ENCODE measurements at regions not wholly inside any gene's neighbourhood (a gene's known extent, or its start where the extent isn't known, plus 50 kb on each side); places are given as distances from the start of the nearest gene placed in this dataset.

DNA sequence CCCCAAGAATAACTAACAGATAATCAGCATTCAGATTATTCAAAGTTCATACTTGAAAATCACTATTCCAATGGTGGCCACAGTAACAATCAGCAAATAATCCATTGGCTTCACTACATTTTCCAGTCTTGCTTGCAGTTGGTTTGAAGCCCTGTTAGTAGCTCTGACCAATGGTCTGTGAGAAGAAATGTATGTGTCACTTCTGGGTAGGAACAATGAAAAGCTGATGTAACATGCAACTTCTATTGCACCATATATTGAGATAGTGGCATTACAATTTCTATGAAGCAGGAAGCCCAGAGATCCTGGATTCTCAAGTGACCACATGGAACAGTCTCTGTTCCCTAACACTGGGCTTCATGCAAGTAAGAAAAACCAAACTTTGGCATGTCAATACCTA, 250.9 kb upstream of the DAB1 start:
- DNase-seq (ENCODE audit: low read depth in 2 of 3, low spot score in 1 of 3) = no peak

DNA sequence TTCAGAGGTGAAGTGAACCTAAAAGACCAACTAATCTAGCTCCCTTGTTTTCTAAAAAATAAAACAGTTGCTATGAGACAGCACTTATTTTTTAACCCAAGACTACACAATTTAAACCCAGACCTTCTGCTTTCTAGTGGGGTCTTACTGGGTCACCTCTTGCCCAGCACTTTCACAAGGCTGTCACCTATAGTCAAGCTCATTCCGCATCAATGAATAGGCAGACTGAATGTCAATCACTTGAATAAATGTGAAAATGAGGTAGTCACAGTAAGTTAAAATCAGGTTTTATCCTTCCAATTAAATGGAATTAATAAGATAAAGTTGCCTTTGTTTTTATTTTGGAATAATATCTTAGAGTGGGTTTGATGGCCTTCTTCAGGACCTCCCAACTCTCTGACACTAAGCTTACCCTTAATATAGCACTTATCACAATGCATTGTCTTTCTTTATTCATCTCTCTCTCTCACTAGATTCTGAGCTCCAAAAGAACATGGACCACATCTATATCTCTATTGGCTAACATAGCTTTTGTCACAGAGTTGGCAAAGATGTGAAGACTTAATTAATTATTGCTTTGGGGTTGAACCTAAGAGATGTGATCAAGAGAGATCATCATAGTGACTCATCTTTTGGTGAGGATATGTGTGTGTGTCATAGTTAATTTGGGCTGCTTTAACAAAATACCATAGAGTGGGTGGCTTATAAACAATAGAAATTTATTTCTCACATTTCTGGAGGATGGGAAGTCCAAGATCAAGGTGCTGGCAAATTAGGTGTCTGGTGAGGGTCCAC, 248.7 kb upstream of the DAB1 start:
- no peak for DNase-seq (ENCODE audit: low read depth in 2 of 3, low spot score in 1 of 3)

DNA sequence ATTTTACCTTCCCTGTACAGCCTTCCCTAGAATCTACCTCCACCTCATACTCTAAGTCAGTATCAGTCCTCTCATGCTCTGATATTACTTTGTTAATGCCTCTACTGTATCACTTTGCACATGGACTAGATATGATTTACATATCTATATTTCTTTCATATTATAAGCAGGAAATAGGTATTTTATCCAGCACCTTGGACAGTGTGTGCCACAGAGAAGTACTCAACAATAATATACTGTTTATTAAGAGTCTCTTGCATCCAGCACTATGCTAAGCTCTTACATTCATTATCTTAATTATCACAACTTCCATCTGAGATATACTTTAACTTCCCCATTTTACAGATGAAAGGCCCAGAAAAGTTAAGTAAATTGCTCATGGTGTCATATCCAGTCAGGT, 247.9 kb upstream of the DAB1 start:
- DNase-seq (ENCODE audit: low read depth in 2 of 3, low spot score in 1 of 3) = no peak

DNA sequence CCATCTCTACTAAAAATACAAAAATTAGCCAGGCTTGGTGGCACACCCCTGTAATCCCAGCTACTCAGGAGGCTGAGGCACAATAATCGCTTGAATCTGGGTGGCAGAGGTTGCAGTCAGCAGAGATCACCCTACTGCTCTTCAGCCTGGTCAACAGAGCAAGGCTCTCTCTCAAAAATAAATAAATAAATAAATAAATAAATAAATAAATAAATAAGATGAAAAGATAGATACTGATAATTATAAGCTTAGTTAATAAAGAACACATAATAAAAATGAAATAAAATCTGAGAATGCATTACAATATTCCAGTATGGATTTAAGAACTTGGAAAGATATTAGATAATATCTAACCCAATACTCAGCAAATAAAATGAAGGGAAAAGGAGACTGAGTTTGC, 235.9 kb upstream of the DAB1 start:
- DNase-seq (ENCODE audit: low read depth in 2 of 3, low spot score in 1 of 3) = no peak

DNA sequence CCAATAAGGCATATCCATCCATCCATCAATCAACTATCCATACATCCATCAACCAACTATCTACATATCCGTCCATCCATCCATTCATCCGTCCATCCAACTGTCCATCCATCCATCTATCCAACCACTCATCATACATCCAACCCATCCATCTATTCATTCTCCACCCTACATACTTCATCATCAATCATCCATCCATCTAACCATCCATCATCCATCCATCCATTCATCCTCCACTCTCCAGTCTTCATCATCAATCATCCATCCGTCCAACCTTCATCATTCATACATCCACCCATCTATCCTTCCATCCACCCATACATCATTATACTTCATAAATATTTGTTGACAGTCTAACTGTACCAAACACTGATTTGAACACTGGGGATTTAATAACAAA, 231.3 kb upstream of the DAB1 start:
- no peak for DNase-seq (ENCODE audit: low read depth in 2 of 3, low spot score in 1 of 3)

DNA sequence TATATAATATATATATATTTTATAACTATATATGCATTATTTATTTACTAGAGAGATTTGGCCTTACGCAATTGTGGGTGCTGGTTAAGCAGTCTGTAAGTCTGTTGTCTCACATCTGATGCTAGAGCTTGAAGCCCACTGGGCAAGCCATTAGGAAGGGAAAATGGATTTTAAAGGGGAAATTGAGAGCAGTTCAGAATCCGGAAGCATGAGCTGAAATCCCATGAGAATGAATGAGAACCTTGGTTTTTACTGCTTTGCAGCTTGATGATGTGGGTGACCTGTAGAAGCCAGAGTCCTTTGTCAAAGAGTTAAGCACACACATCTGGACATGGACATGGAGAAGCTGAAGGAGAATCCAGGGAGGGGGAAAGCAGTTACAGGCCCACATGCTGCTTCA, 220.8 kb upstream of the DAB1 start:
- DNase-seq (ENCODE audit: low read depth in 2 of 3, low spot score in 1 of 3) = no peak

DNA sequence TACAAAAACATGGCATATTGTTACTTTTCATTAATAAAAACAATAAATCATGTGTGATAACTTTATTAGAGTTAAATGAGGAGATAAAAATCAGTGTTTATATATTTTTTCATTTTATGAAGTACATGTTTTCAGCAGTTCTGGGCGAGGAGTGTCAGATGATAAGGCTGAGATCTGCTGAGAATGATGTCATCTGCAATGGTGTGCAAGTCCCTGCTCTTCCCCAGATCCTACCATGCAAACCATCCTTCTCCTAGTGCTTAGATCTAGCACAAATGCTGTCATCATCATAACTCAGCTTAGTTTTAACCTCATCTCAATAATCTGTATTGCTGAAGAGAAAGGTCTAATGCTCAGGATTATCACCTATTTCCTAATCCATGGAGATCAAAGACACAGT, 214.4 kb upstream of the DAB1 start:
- no peak for DNase-seq (ENCODE audit: low read depth in 2 of 3, low spot score in 1 of 3)

DNA sequence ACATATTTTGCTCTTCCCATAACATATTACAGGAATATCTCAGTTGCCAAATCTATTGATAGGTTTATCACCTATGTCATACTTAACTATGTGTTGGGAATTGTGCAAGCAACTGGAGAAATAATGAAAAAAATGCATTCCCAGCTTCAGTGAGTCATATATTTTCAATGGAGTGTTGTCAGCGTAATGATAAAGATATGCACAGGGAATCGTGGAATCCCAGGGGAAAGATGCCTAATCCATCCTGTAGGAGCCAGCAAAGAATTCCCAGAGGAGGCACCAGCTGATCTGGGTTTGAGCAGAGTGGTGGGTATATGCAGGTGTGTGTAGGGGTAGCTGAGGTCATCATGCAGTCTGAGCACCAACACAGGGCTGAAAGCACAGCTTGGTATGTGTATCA, 213.3 kb upstream of the DAB1 start:
- no peak for DNase-seq (ENCODE audit: low read depth in 2 of 3, low spot score in 1 of 3)

DNA sequence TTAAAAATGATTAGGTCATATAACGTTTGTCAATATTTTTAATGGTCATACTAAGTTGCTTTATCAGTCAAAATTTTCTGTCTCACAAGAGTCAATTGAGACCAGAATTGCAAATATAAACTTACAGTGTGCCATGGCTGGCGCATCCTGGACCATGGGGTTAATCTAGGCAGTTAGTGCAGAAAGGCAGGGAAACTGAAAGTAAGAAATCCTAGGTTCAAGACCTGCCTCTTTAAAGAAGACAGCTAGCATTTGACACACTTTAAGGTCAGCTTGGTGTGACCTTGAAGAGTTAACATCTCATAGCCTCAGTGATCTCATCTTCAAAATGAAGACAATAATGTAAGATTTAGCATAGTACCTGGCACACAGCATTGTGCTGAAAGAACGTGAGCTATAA, 210.0 kb upstream of the DAB1 start:
- DNase-seq (ENCODE audit: low read depth in 2 of 3, low spot score in 1 of 3) = no peak

DNA sequence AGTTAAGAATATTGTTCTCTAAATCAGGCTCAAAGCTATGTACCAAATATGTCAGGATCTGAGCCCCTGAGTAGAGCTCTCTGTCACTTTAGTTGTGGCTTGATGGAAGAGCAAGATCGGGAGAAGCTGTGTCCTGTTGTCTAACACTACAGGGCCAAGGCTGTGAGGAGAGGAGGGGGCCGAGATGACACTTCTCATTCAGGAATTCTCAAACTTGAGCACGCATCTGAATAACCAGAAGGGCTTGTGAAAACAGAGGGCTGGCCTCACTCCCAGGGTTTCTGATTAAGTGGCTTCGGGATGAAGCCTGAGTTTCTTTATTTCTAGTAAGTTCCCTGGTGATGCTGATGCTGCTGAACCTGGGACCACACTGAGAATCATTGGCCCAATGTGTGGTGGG, 209.2 kb upstream of the DAB1 start:
- no peak for DNase-seq (ENCODE audit: low read depth in 2 of 3, low spot score in 1 of 3)

DNA sequence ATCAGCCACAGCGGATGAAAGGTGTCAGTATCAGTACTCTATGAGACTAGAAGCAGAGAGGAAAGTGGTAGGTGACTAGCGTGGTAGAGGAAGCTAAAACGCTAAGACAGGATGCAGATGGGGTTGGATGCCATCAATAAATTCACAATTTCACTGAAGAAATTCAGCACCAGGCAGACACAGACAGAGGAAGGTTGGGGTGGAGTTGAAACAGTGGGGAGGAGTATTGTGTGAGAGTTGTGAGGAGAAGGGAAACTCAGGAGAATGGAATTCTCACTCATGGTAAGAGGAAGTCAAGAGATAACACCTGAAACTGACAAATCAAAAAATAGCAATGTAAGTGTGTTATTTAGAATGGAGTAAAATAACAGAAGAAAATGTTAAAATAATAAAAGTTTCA, 208.5 kb upstream of the DAB1 start:
- no peak for DNase-seq (ENCODE audit: low read depth in 2 of 3, low spot score in 1 of 3)

DNA sequence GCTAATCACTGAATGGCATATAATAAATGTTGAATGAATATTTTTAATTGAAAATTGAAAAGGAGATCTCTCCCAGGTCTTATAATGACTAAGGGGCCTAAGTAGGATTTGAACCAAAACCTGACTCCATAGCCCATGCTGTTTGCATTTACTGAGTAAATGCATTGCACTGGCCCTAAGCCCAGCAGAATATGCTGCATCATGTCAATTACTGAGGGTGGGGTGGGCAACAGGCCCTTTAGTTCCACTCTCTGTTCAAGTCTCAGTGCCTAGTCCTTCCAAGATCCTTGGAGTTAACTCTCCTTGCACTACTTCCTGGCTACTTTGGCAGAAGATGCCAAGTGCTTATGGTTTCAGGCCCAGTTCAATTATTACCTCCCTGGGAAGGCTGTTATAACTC, 203.8 kb upstream of the DAB1 start:
- DNase-seq (ENCODE audit: low read depth in 2 of 3, low spot score in 1 of 3) = no peak

DNA sequence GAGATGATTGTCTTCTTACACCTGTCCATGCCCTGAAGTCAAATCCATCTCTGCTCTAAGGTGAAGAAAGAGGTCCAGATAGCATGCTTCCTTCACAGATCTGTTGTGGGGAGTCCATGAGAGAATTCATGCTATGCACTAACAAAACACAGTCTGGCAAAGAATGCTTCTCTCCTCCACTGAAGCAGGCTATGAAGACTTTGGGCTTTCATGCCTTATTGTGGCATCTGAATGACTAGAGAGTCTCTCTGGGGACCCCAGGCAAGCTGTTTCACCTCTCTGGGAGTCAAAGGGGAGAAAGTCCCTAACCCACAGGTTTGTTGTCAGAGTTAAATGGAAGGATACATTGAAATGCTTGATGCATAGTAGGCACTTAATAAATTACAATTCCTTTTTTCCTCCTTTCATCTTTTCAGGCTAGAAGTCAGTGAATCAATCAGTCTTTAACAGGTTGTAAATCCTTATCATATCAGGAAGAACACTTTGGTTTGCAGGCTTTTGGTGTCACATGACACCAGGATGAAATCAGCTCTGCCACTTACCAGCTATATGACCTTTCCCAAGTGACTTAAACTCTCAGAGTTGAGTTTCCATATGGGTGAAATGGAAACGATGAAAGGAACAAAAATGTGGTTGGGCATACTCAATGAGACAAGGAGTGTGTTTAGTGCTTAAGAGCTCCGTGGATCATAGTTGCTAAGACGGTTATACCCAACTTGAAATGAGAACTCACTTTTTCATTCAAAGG, 200.1 kb upstream of the DAB1 start:
- no peak for DNase-seq (ENCODE audit: low read depth in 2 of 3, low spot score in 1 of 3)

DNA sequence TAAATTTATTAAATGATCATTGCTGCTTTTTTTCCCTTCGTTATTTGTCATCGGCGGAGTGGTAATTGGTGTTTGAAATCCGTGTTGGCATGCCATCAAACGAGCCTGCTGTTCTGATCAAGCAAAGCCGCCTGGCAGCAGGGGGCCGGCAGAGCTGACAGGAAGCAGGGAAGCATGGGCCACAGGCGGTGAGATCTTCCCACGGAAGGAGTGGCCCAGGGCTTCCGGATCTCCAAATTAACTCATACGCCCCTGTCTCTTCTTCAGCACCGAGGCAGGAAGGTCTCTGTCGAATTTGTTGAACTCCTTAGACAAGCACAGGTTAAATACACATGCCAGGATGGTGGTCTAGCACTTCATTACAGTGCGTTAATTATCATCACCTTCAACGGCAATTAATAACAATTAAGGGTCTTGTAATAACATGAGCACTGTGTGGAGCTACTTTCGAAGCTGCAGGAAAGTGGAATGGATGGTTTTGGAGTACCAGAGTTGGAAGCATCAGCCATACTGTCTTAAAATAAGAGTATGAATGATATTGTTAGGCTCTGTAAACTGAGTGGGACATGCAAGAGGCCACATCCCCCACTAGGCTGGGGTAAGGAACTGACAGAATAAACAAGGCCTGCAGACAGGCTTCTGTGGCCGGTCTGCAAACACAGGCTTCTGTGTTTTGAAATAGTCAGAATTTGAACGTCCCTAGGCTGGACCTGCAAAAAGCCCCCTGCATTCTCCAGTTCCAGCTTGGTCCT, 199.4 kb upstream of the DAB1 start:
- DNase-seq (ENCODE audit: low read depth in 2 of 3, low spot score in 1 of 3) = no peak

DNA sequence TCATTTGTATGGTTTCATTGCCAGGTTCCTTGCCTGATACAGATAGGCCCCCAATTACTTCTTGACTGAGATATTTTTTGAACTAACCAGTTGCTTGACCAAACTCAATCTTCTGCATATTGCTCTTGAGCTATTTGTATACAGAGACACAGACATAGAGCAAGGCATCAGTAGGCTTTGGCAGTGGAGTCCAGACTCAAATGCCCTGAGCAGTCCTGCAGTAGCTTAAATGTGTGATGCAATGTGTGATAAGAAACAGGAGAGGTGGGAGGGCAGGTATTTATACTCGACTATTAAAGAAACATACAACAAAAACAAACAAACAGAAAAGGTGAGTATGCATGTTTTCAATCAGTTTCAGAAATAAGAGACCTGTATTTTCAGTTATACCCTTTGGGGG, 197.9 kb upstream of the DAB1 start:
- DNase-seq (ENCODE audit: low read depth in 2 of 3, low spot score in 1 of 3) = no peak

DNA sequence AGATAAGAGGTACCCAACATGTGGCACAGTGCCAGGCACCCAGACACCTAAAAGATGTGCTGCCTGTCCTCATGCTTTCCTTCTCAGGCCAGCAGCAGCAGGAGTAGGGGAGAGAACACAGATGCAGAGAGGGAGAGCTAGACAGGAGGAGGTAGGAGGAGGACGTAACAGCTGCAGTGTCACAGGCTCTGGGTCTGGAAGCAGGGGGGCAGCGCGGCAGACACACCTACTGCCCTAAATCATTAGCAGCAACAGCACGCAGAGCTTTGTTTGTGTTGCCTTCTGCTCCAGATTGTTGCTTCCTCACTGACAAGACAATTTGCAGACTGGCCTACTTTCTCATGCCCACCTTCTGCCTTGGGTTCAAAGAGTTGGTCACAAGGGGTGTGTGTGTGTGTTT, 196.7 kb upstream of the DAB1 start:
- no peak for DNase-seq (ENCODE audit: low read depth in 2 of 3, low spot score in 1 of 3)

DNA sequence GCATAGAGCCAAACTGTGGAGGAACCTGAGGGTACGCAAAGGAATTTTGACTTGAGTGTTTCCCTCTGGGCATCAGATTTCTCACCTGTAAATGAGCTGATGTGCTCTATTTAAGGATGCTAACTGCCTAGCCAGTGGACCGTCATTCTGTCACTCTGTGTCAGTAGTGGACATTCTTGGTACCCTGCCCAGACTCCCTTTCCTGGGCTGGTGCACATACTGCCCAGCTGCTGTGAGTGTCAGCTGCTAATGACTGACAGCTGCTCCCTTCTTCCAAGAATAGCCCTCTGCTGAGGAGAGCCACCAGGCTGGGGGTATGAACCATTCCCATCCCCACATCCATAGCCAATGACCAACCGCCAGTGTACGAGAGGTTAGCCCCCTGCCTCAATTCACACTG, 193.1 kb upstream of the DAB1 start:
- no peak for DNase-seq (ENCODE audit: low read depth in 2 of 3, low spot score in 1 of 3)

DNA sequence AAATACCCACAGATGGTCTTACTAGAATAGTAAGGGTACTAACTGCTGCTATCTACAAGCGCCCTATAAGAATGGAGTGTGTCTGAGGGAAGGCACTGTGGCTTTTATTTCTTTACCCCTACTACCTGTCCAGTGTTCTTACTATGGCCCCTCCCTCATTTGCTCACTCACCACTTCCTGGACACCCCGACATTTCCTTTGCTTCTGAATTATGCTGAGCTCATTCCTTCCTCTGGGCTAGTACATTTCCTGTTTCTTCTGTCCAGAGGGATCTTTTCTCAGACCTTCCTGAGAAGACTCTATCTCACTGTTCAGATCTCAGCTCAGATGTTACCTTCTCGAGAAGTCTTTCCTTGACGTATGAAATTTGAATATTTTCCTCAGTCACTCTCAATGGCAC, 192.1 kb upstream of the DAB1 start:
- DNase-seq (ENCODE audit: low read depth in 2 of 3, low spot score in 1 of 3) = no peak

DNA sequence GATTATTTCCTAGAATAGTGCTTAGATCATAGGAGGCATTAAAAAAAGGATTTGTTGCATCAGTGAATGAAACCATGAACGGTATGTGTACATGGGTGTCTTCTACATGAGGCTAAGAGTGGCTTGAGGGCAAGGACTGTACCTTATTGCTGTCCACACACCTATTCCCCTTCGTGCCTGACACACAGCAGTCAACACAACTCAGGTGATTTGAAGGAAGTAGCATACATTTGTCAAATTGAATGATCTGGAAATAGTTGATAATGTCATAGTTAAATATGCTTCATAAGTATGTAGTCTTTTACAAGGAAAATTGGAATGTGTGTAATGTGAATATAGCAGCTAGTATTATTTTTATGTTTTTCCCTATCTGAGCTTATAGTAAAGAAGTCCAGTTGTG, 189.0 kb upstream of the DAB1 start:
- DNase-seq (ENCODE audit: low read depth in 2 of 3, low spot score in 1 of 3) = no peak

DNA sequence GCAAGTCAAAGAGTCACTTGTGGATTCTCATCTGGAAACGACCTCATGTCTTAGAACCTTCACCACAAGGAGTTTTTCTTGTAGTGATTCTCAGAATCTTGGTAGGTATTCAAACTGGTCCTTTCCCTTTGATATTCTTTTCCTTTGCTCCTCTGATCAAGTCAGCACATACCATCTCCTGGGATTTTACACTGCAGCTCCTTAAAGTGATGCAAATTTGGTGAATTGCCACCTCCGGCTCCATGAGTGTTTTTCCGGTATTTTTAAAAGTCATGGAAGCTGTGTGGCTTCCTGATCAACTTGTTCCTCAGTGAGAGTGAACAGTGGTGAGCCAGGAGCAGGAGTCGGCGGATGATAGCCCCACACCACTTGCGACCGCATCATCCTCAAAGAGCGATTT, 182.1 kb upstream of the DAB1 start:
- DNase-seq (ENCODE audit: low read depth in 2 of 3, low spot score in 1 of 3) = no peak

DNA sequence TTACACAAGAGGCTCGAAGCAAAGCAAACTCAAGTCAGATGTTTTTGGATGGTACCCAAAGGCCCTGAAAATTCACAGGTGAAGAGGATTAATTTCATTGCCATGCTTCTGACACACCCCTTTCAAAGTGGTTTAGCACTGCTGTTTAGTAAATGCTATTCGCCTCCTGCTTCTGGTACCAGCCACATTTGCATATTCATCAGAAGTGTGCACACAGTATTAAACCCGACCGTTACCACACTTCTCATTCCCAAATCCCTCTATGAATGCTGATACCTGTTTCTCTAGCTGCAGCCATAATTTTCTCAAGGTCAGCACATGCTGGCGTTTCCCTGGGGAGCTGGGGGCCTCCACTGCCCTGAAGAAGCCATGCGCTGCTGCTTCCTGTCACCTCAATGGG, 179.8 kb upstream of the DAB1 start:
- DNase-seq (ENCODE audit: low read depth in 2 of 3, low spot score in 1 of 3) = no peak

DNA sequence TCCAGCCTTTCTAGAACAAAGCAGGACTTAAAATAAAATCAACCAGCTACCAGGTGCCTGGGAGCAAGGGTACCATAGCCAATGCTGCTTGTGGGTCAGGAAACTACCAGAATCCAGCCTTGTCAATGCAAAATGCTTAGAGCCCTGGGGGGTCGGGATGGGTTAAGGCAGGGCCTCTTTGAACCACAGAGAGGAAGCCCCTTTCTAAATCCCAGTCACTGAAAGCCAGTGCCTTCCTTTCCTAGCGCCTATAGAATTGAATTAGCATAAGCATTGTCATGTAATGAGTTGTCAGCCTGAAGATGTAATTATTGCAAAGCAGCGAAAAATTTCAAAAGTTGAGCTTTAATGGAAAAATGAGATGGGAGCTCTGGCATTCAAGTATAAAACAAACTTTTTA, 176.6 kb upstream of the DAB1 start:
- DNase-seq (ENCODE audit: low read depth in 2 of 3, low spot score in 1 of 3) = no peak
